ENCODE measurements at regions not wholly inside any gene's neighbourhood (a gene's known extent, or its start where the extent isn't known, plus 50 kb on each side); places are given as distances from the start of the nearest gene placed in this dataset.

DNA sequence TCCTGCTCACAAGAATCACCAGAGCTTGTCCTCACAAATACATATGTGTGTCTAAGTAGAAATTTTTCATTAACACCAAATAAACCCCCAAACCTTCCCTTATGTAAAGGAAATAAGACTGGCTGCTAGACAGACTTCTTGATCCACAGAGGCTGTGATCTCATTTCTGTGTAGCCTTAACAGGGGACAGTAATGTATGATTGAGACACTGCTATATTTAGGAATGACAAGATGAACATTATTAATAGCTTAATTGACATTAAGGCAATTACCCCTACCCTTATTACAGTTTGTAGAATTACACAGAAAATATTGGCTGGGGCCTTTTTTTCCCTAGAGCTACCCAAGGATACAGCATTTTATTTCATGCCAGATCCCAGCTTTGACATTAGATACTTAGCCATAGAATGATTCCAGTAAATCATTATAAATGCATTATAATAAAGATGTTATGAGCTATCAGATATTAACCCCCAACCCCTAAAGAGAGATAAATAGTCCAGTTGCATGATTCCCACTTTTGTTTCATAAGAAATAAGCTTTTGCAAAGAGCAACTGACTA lies 392.1 kb upstream of the HNRNPA3 start:
- Histone ChIP-seq H3K9me3 (ENCODE audit: control insufficient read depth, insufficient read depth, low read length) (no peaks in the 10 kb centered on the region), H3K36me3 (ENCODE audit: control insufficient read depth, insufficient read depth, low read length) (no peaks in the 10 kb centered on the region), H3K27me3 (ENCODE audit: control insufficient read depth, insufficient read depth, low read length) (no peaks in the 10 kb centered on the region), H3K4me3 (ENCODE audit: low read length) (no peak overlapping the region), H3K4me1 (ENCODE audit: control insufficient read depth, insufficient read depth, low read length) (no peaks in the 10 kb centered on the region), H3K27ac (ENCODE audit: low read length) (no peak overlapping the region)
- no peak for TF ChIP-seq CTCF (IDR thresholded peaks at IDR 0.05)
- Mint-ChIP-seq H3K4me1 (peaks cover 5 to 17% of the 10 kb centered on the region in 2 donors), H3K27me3 (ENCODE audit: low read depth in 2 of 2) (no peaks in the 10 kb centered on the region), H3K9me3 (no peaks in the 10 kb centered on the region), H3K36me3 (no peaks in the 10 kb centered on the region), H3K4me3 (no peak overlapping the region), H3K27ac (no peak overlapping the region)
- ATAC-seq (no peak), DNase-seq (no peak)
- intact Hi-C loops (cut with micrococcal nuclease), result no loop called here

- H3K4me1 Mint-ChIP-seq, result peaks cover 6 to 20% of the 10 kb centered on the region in 2 donors
Measured at GRCh38 chr2:176821350-176821749, 391.2 kb upstream of the HNRNPA3 start.

DNA sequence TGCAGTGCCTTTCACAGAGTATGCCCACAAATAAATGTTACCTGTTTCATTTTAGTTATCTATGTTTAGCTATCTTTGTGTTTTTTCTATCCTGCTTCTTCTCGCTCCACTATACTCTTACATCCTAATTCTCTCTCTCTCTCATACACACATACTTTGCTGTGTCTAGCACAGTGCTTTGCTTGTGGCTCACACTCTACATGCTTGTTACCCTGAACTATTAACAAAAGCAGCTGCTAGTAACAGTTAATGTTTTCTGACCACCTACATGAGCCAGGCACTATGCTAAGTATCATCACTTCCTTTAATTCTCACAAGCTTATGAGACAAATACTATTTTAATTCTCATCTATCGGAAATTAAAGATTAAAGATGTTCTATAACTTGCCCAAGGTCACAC lies 390.5 kb upstream of the HNRNPA3 start:
- H3K27me3 ChIP-seq (ENCODE audit: control insufficient read depth, insufficient read depth, low read length), result no peaks in the 10 kb centered on the region
- intact Hi-C loops (cut with micrococcal nuclease), result no loop called here
- Mint-ChIP-seq H3K9me3 (no peaks in the 10 kb centered on the region), H3K4me1 (peaks cover 13 to 27% of the 10 kb centered on the region in 2 donors), H3K27me3 (ENCODE audit: low read depth in 2 of 2) (no peaks in the 10 kb centered on the region), H3K4me3 (no peak overlapping the region), H3K36me3 (no peaks in the 10 kb centered on the region), H3K27ac (peak overlapping the region in 1 of 2 donors; percentile 10)
- DNase-seq, result no peak
- H3K27ac ChIP-seq (ENCODE audit: low read length), result no peak overlapping the region
- no peaks in the 10 kb centered on the region for H3K36me3 ChIP-seq (ENCODE audit: control insufficient read depth, insufficient read depth, low read length)
- WGBS (ENCODE audit: insufficient coverage), result 80% methylated on average over 2 of the region's 2 CpGs
- ATAC-seq, result peak in 2 of 3 donors; percentile 65 to 82
- no peaks in the 10 kb centered on the region for H3K9me3 ChIP-seq (ENCODE audit: control insufficient read depth, insufficient read depth, low read length)
- TF ChIP-seq CTCF (IDR thresholded peaks at IDR 0.05), result no peak
- H3K4me3 ChIP-seq (ENCODE audit: low read length), result no peak overlapping the region
- H3K4me1 ChIP-seq (ENCODE audit: control insufficient read depth, insufficient read depth, low read length), result peaks cover 2% of the 10 kb centered on the region

More at GRCh38 chr2:176821350-176821749, 391.2 kb upstream of the HNRNPA3 start:
- Mint-ChIP-seq H3K4me3 (no peak overlapping the region), H3K36me3 (no peaks in the 10 kb centered on the region), H3K27me3 (ENCODE audit: low read depth in 2 of 2) (no peaks in the 10 kb centered on the region), H3K27ac (no peak overlapping the region), H3K9me3 (no peaks in the 10 kb centered on the region)
- no peak overlapping the region for H3K4me3 ChIP-seq (ENCODE audit: low read length)
- ATAC-seq, result no peak
- H3K27ac ChIP-seq (ENCODE audit: low read length), result no peak overlapping the region
- H3K9me3 ChIP-seq (ENCODE audit: control insufficient read depth, insufficient read depth, low read length), result no peaks in the 10 kb centered on the region
- no peak for DNase-seq
- H3K36me3 ChIP-seq (ENCODE audit: control insufficient read depth, insufficient read depth, low read length), result no peaks in the 10 kb centered on the region
- WGBS (ENCODE audit: insufficient coverage), result 95% methylated on average over 4 of the region's 4 CpGs
- no peak for TF ChIP-seq CTCF (IDR thresholded peaks at IDR 0.05)
- no peaks in the 10 kb centered on the region for H3K4me1 ChIP-seq (ENCODE audit: control insufficient read depth, insufficient read depth, low read length)
- no peaks in the 10 kb centered on the region for H3K27me3 ChIP-seq (ENCODE audit: control insufficient read depth, insufficient read depth, low read length)
- intact Hi-C loops (cut with micrococcal nuclease), result no loop called here

- H3K4me1 Mint-ChIP-seq, result peaks cover 20 to 27% of the 10 kb centered on the region in 2 donors
- TF ChIP-seq CTCF (IDR thresholded peaks at IDR 0.05), result no peak
Measured at GRCh38 chr2:176826356-176826755, 386.2 kb upstream of the HNRNPA3 start.

More at GRCh38 chr2:176826356-176826755, 386.2 kb upstream of the HNRNPA3 start:
- H3K4me3 ChIP-seq (ENCODE audit: low read length), result no peak overlapping the region
- H3K36me3 ChIP-seq (ENCODE audit: control insufficient read depth, insufficient read depth, low read length), result no peaks in the 10 kb centered on the region
- H3K27ac ChIP-seq (ENCODE audit: low read length), result no peak overlapping the region
- intact Hi-C loops (cut with micrococcal nuclease), result no loop called here
- Mint-ChIP-seq H3K36me3 (no peaks in the 10 kb centered on the region), H3K27ac (peak overlapping the region in 1 of 2 donors; percentile 65), H3K9me3 (no peaks in the 10 kb centered on the region), H3K4me3 (no peak overlapping the region), H3K27me3 (ENCODE audit: low read depth in 2 of 2) (peaks cover 0 to 8% of the 10 kb centered on the region in 2 donors)
- WGBS (ENCODE audit: insufficient coverage), result 36% methylated on average over 2 of the region's 2 CpGs
- peaks cover 2% of the 10 kb centered on the region for H3K4me1 ChIP-seq (ENCODE audit: control insufficient read depth, insufficient read depth, low read length)
- DNase-seq (peak in 1 of 2 donors; percentile 62), ATAC-seq (peak in 1 of 3 donors; percentile 31)
- H3K9me3 ChIP-seq (ENCODE audit: control insufficient read depth, insufficient read depth, low read length), result no peaks in the 10 kb centered on the region
- no peaks in the 10 kb centered on the region for H3K27me3 ChIP-seq (ENCODE audit: control insufficient read depth, insufficient read depth, low read length)

All from natural killer cell (primary cell).